ENCODE measurements at regions not wholly inside any gene's neighbourhood (a gene's known extent, or its start where the extent isn't known, plus 50 kb on each side); places are given as distances from the start of the nearest gene placed in this dataset.
A peak's percentile ranks its signal among the peaks of the same experiment; 100 is the strongest.

GRCh38 chr3:177281292-177282118 lies 84.2 kb upstream of the TBL1XR1 start:
- Histone ChIP-seq H3K27ac (ENCODE audit: low read depth, low read length) (no peak overlapping the region), H3K9me3 (ENCODE audit: control insufficient read depth, insufficient read depth, low read length) (no peaks in the 10 kb centered on the region), H3K4me1 (ENCODE audit: control insufficient read depth, insufficient read depth, low read length) (no peaks in the 10 kb centered on the region), H3K27me3 (ENCODE audit: control insufficient read depth, insufficient read depth, low read length) (no peaks in the 10 kb centered on the region), H3K36me3 (ENCODE audit: control insufficient read depth, insufficient read depth, low read length) (no peaks in the 10 kb centered on the region), H3K4me3 (ENCODE audit: low read depth, low read length) (no peak overlapping the region)
- 80% methylated on average over 1 of the region's 7 CpGs for WGBS (ENCODE audit: insufficient coverage)
- peak in 2 of 6 donors; percentile 9 to 83 for DNase-seq (ENCODE audit: low read depth in 4 of 6, low spot score in 6 of 6)

GRCh38 chr3:177282119-177282655 lies 84.9 kb upstream of the TBL1XR1 start:
- H3K36me3 ChIP-seq (ENCODE audit: control insufficient read depth, insufficient read depth, low read length), result no peaks in the 10 kb centered on the region
- H3K4me3 ChIP-seq (ENCODE audit: low read depth, low read length), result no peak overlapping the region
- no peaks in the 10 kb centered on the region for H3K27me3 ChIP-seq (ENCODE audit: control insufficient read depth, insufficient read depth, low read length)
- WGBS (ENCODE audit: insufficient coverage), result no CpG with 5 or more reads among the region's 1 CpG
- no peak overlapping the region for H3K27ac ChIP-seq (ENCODE audit: low read depth, low read length)
- no peaks in the 10 kb centered on the region for H3K4me1 ChIP-seq (ENCODE audit: control insufficient read depth, insufficient read depth, low read length)
- peak in 1 of 6 donors; percentile 7 for DNase-seq (ENCODE audit: low read depth in 4 of 6, low spot score in 6 of 6)
- no peaks in the 10 kb centered on the region for H3K9me3 ChIP-seq (ENCODE audit: control insufficient read depth, insufficient read depth, low read length)

- Histone ChIP-seq H3K27ac (ENCODE audit: low read depth, low read length) (no peak overlapping the region), H3K4me3 (ENCODE audit: low read depth, low read length) (no peak overlapping the region), H3K4me1 (ENCODE audit: control insufficient read depth, insufficient read depth, low read length) (no peaks in the 10 kb centered on the region), H3K36me3 (ENCODE audit: control insufficient read depth, insufficient read depth, low read length) (no peaks in the 10 kb centered on the region), H3K9me3 (ENCODE audit: control insufficient read depth, insufficient read depth, low read length) (no peaks in the 10 kb centered on the region), H3K27me3 (ENCODE audit: control insufficient read depth, insufficient read depth, low read length) (no peaks in the 10 kb centered on the region)
- no CpG with 5 or more reads among the region's 2 CpGs for WGBS (ENCODE audit: insufficient coverage)
- DNase-seq (ENCODE audit: low read depth in 4 of 6, low spot score in 6 of 6), result no peak
Observed at GRCh38 chr3:177283983-177284382, 86.7 kb upstream of the TBL1XR1 start.

- DNase-seq (ENCODE audit: low read depth in 4 of 6, low spot score in 6 of 6), result peak in 1 of 6 donors; percentile 42
- Histone ChIP-seq H3K27ac (ENCODE audit: low read depth, low read length) (no peak overlapping the region), H3K27me3 (ENCODE audit: control insufficient read depth, insufficient read depth, low read length) (no peaks in the 10 kb centered on the region), H3K4me1 (ENCODE audit: control insufficient read depth, insufficient read depth, low read length) (no peaks in the 10 kb centered on the region), H3K4me3 (ENCODE audit: low read depth, low read length) (no peak overlapping the region), H3K9me3 (ENCODE audit: control insufficient read depth, insufficient read depth, low read length) (no peaks in the 10 kb centered on the region), H3K36me3 (ENCODE audit: control insufficient read depth, insufficient read depth, low read length) (no peaks in the 10 kb centered on the region)
- 38% methylated on average over 5 of the region's 8 CpGs for WGBS (ENCODE audit: insufficient coverage)
Observed at GRCh38 chr3:177284383-177284881, 87.2 kb upstream of the TBL1XR1 start.

GRCh38 chr3:177286034-177286433 lies 88.8 kb upstream of the TBL1XR1 start:
- DNase-seq (ENCODE audit: low read depth in 4 of 6, low spot score in 6 of 6), result no peak
- Histone ChIP-seq H3K27me3 (ENCODE audit: control insufficient read depth, insufficient read depth, low read length) (no peaks in the 10 kb centered on the region), H3K27ac (ENCODE audit: low read depth, low read length) (no peak overlapping the region), H3K4me1 (ENCODE audit: control insufficient read depth, insufficient read depth, low read length) (no peaks in the 10 kb centered on the region), H3K9me3 (ENCODE audit: control insufficient read depth, insufficient read depth, low read length) (no peaks in the 10 kb centered on the region), H3K36me3 (ENCODE audit: control insufficient read depth, insufficient read depth, low read length) (no peaks in the 10 kb centered on the region), H3K4me3 (ENCODE audit: low read depth, low read length) (no peak overlapping the region)
- 100% methylated on average over 2 of the region's 2 CpGs for WGBS (ENCODE audit: insufficient coverage)

- no peak overlapping the region for H3K27ac ChIP-seq (ENCODE audit: low read depth, low read length)
- no peaks in the 10 kb centered on the region for H3K9me3 ChIP-seq (ENCODE audit: control insufficient read depth, insufficient read depth, low read length)
- WGBS (ENCODE audit: insufficient coverage), result 88% methylated on average over 2 of the region's 4 CpGs
- H3K36me3 ChIP-seq (ENCODE audit: control insufficient read depth, insufficient read depth, low read length), result no peaks in the 10 kb centered on the region
- no peak for DNase-seq (ENCODE audit: low read depth in 4 of 6, low spot score in 6 of 6)
- no peaks in the 10 kb centered on the region for H3K27me3 ChIP-seq (ENCODE audit: control insufficient read depth, insufficient read depth, low read length)
- no peak overlapping the region for H3K4me3 ChIP-seq (ENCODE audit: low read depth, low read length)
- H3K4me1 ChIP-seq (ENCODE audit: control insufficient read depth, insufficient read depth, low read length), result no peaks in the 10 kb centered on the region
Observed at GRCh38 chr3:177287231-177287630, 89.9 kb upstream of the TBL1XR1 start.

GRCh38 chr3:177290633-177291032 lies 93.4 kb upstream of the TBL1XR1 start:
- H3K9me3 ChIP-seq (ENCODE audit: control insufficient read depth, insufficient read depth, low read length), result no peaks in the 10 kb centered on the region
- no peak overlapping the region for H3K27ac ChIP-seq (ENCODE audit: low read depth, low read length)
- H3K27me3 ChIP-seq (ENCODE audit: control insufficient read depth, insufficient read depth, low read length), result no peaks in the 10 kb centered on the region
- H3K4me1 ChIP-seq (ENCODE audit: control insufficient read depth, insufficient read depth, low read length), result no peaks in the 10 kb centered on the region
- DNase-seq (ENCODE audit: low read depth in 4 of 6, low spot score in 6 of 6), result no peak
- no peak overlapping the region for H3K4me3 ChIP-seq (ENCODE audit: low read depth, low read length)
- H3K36me3 ChIP-seq (ENCODE audit: control insufficient read depth, insufficient read depth, low read length), result no peaks in the 10 kb centered on the region
- WGBS (ENCODE audit: insufficient coverage), result 95% methylated on average over 3 of the region's 8 CpGs

- 82% methylated on average over 2 of the region's 4 CpGs for WGBS (ENCODE audit: insufficient coverage)
- DNase-seq (ENCODE audit: low read depth in 4 of 6, low spot score in 6 of 6), result no peak
Observed at GRCh38 chr3:177294221-177294620, 96.9 kb upstream of the TBL1XR1 start.

GRCh38 chr3:177295116-177295515 lies 97.8 kb upstream of the TBL1XR1 start:
- no peaks in the 10 kb centered on the region for H3K9me3 ChIP-seq (ENCODE audit: control insufficient read depth, insufficient read depth, low read length)
- whole genome bisulfite sequencing (ENCODE audit: insufficient coverage), result no CpG with 5 or more reads among the region's 2 CpGs
- H3K4me1 ChIP-seq (ENCODE audit: control insufficient read depth, insufficient read depth, low read length), result no peaks in the 10 kb centered on the region
- no peaks in the 10 kb centered on the region for H3K27me3 ChIP-seq (ENCODE audit: control insufficient read depth, insufficient read depth, low read length)
- DNase-seq (ENCODE audit: low read depth in 4 of 6, low spot score in 6 of 6), result no peak
- no peaks in the 10 kb centered on the region for H3K36me3 ChIP-seq (ENCODE audit: control insufficient read depth, insufficient read depth, low read length)
- no peak overlapping the region for H3K4me3 ChIP-seq (ENCODE audit: low read depth, low read length)
- H3K27ac ChIP-seq (ENCODE audit: low read depth, low read length), result no peak overlapping the region

More at GRCh38 chr3:177294221-177294620, 96.9 kb upstream of the TBL1XR1 start:
- H3K9me3 ChIP-seq (ENCODE audit: control insufficient read depth, insufficient read depth, low read length), result no peaks in the 10 kb centered on the region
- H3K4me1 ChIP-seq (ENCODE audit: control insufficient read depth, insufficient read depth, low read length), result no peaks in the 10 kb centered on the region
- H3K4me3 ChIP-seq (ENCODE audit: low read depth, low read length), result no peak overlapping the region
- no peak overlapping the region for H3K27ac ChIP-seq (ENCODE audit: low read depth, low read length)
- no peaks in the 10 kb centered on the region for H3K27me3 ChIP-seq (ENCODE audit: control insufficient read depth, insufficient read depth, low read length)
- H3K36me3 ChIP-seq (ENCODE audit: control insufficient read depth, insufficient read depth, low read length), result no peaks in the 10 kb centered on the region

- no peaks in the 10 kb centered on the region for H3K27me3 ChIP-seq (ENCODE audit: control insufficient read depth, insufficient read depth, low read length)
- 100% methylated on average over 3 of the region's 6 CpGs for WGBS (ENCODE audit: insufficient coverage)
- H3K36me3 ChIP-seq (ENCODE audit: control insufficient read depth, insufficient read depth, low read length), result no peaks in the 10 kb centered on the region
- no peak for DNase-seq (ENCODE audit: low read depth in 4 of 6, low spot score in 6 of 6)
- H3K9me3 ChIP-seq (ENCODE audit: control insufficient read depth, insufficient read depth, low read length), result no peaks in the 10 kb centered on the region
- no peak overlapping the region for H3K27ac ChIP-seq (ENCODE audit: low read depth, low read length)
- H3K4me3 ChIP-seq (ENCODE audit: low read depth, low read length), result no peak overlapping the region
- H3K4me1 ChIP-seq (ENCODE audit: control insufficient read depth, insufficient read depth, low read length), result no peaks in the 10 kb centered on the region
Observed at GRCh38 chr3:177299250-177299649, 102.0 kb upstream of the TBL1XR1 start.
